Epithelial cell of proximal tubule (primary cell): ENCODE measurements at regions not wholly inside any gene's neighbourhood (a gene's known extent, or its start where the extent isn't known, plus 50 kb on each side); places are given as distances from the start of the nearest gene placed in this dataset.

Experiments used
- DNase-seq: peaks from one replicate; pipeline ENCODE4 v3.0.0-alpha.2; 2011; ENCODE audit warnings: low read depth
- H3K4me3 ChIP-seq: 2 replicates; pipeline ENCODE4 v1.5.1; 2011; ENCODE audit warnings: low read depth, mild to moderate bottlenecking, low read length
- CTCF ChIP-seq: conservative IDR thresholded peaks from 2 replicates; pipeline ENCODE4 v1.5.1; 2012; ENCODE audit warnings: low read depth, mild to moderate bottlenecking, low read length

GRCh38 chr1:217373761-217374701 is 256.9 kb downstream of the GPATCH2 start:
- no peak overlapping the region for H3K4me3 ChIP-seq
- DNase-seq, result no peak
- TF ChIP-seq CTCF, result no peak

- no peak for TF ChIP-seq CTCF
- no peak for DNase-seq
- no peak overlapping the region for H3K4me3 ChIP-seq
These were observed 258.6 kb downstream of the GPATCH2 start for GRCh38 chr1:217372049-217372970.

- no peak for TF ChIP-seq CTCF
- no peak overlapping the region for H3K4me3 ChIP-seq
- DNase-seq, result no peak
These were observed 260.1 kb downstream of the GPATCH2 start for GRCh38 chr1:217370757-217371156.

- TF ChIP-seq CTCF, result no peak
- no peak for DNase-seq
- no peak overlapping the region for H3K4me3 ChIP-seq
These were observed 260.8 kb downstream of the GPATCH2 start for GRCh38 chr1:217369996-217370551.

- no peak overlapping the region for H3K4me3 ChIP-seq
- no peak for DNase-seq
- TF ChIP-seq CTCF, result no peak
These were observed 261.5 kb downstream of the GPATCH2 start for GRCh38 chr1:217369271-217369981.

GRCh38 chr1:217364220-217364619 is 266.7 kb downstream of the GPATCH2 start:
- TF ChIP-seq CTCF, result no peak
- no peak overlapping the region for H3K4me3 ChIP-seq
- no peak for DNase-seq
